Activated naive CD8-positive, alpha-beta T cell treated with anti-CD3 and anti-CD28 coated beads for 36 hours (primary cell): ENCODE measurements at regions not wholly inside any gene's neighbourhood (a gene's known extent, or its start where the extent isn't known, plus 50 kb on each side); places are given as distances from the start of the nearest gene placed in this dataset.

Experiments used
- DNase-seq: peaks from one replicate; pipeline ENCODE4 v3.0.0; 2021
- H3K27ac Mint-ChIP-seq: one replicate; pipeline ENCODE4 v1.8.0; 2022; ENCODE audit warnings: mild to moderate bottlenecking, moderate library complexity, mixed read lengths
- H3K27me3 Mint-ChIP-seq: one replicate; pipeline ENCODE4 v1.8.0; 2022; ENCODE audit warnings: mild to moderate bottlenecking, mixed read lengths
- H3K36me3 Mint-ChIP-seq: one replicate; pipeline ENCODE4 v1.8.0; 2021; ENCODE audit warnings: mild to moderate bottlenecking, mixed read lengths
- H3K4me1 Mint-ChIP-seq: one replicate; pipeline ENCODE4 v1.8.0; 2021; ENCODE audit warnings: mixed read lengths
- H3K4me3 Mint-ChIP-seq: one replicate; pipeline ENCODE4 v1.8.0; 2022; ENCODE audit warnings: mild to moderate bottlenecking, moderate library complexity, mixed read lengths
- H3K9me3 Mint-ChIP-seq: one replicate; pipeline ENCODE4 v1.8.0; 2022; ENCODE audit warnings: mixed read lengths

- H3K27ac Mint-ChIP-seq, result no peak overlapping the region
- H3K27me3 Mint-ChIP-seq, result no peaks in the 10 kb centered on the region
- no peaks in the 10 kb centered on the region for H3K36me3 Mint-ChIP-seq
- H3K4me1 Mint-ChIP-seq, result no peaks in the 10 kb centered on the region
- H3K9me3 Mint-ChIP-seq, result no peaks in the 10 kb centered on the region
- H3K4me3 Mint-ChIP-seq, result no peak overlapping the region
- DNase-seq, result no peak
Measured at GRCh38 chr5:74303578-74303977, 336.9 kb downstream of the ENC1 start.

- no peaks in the 10 kb centered on the region for H3K9me3 Mint-ChIP-seq
- H3K27me3 Mint-ChIP-seq, result no peaks in the 10 kb centered on the region
- H3K36me3 Mint-ChIP-seq, result no peaks in the 10 kb centered on the region
- no peak for DNase-seq
- H3K27ac Mint-ChIP-seq, result no peak overlapping the region
- H3K4me3 Mint-ChIP-seq, result no peak overlapping the region
- no peaks in the 10 kb centered on the region for H3K4me1 Mint-ChIP-seq
Measured at GRCh38 chr5:74301576-74301975, 339.0 kb downstream of the ENC1 start.

- Mint-ChIP-seq H3K36me3 (no peaks in the 10 kb centered on the region), H3K4me1 (no peaks in the 10 kb centered on the region), H3K27me3 (no peaks in the 10 kb centered on the region), H3K27ac (no peak overlapping the region), H3K9me3 (no peaks in the 10 kb centered on the region), H3K4me3 (no peak overlapping the region)
- DNase-seq, result no peak
Measured at GRCh38 chr5:74300808-74301389, 339.6 kb downstream of the ENC1 start.

GRCh38 chr5:74299833-74300232 lies 340.7 kb downstream of the ENC1 start:
- no peak for DNase-seq
- Mint-ChIP-seq H3K9me3 (no peaks in the 10 kb centered on the region), H3K36me3 (no peaks in the 10 kb centered on the region), H3K27me3 (no peaks in the 10 kb centered on the region), H3K4me1 (no peaks in the 10 kb centered on the region), H3K4me3 (no peak overlapping the region), H3K27ac (no peak overlapping the region)

GRCh38 chr5:74296685-74297408 lies 343.7 kb downstream of the ENC1 start:
- H3K4me3 Mint-ChIP-seq, result no peak overlapping the region
- H3K9me3 Mint-ChIP-seq, result no peaks in the 10 kb centered on the region
- H3K4me1 Mint-ChIP-seq, result no peaks in the 10 kb centered on the region
- no peak for DNase-seq
- no peak overlapping the region for H3K27ac Mint-ChIP-seq
- H3K27me3 Mint-ChIP-seq, result peaks cover 3% of the 10 kb centered on the region
- H3K36me3 Mint-ChIP-seq, result no peaks in the 10 kb centered on the region

- H3K27me3 Mint-ChIP-seq, result peaks cover 4% of the 10 kb centered on the region
- no peak overlapping the region for H3K27ac Mint-ChIP-seq
- H3K36me3 Mint-ChIP-seq, result no peaks in the 10 kb centered on the region
- no peaks in the 10 kb centered on the region for H3K9me3 Mint-ChIP-seq
- no peaks in the 10 kb centered on the region for H3K4me1 Mint-ChIP-seq
- DNase-seq, result no peak
- no peak overlapping the region for H3K4me3 Mint-ChIP-seq
Measured at GRCh38 chr5:74295676-74296075, 344.9 kb downstream of the ENC1 start.

- H3K4me3 Mint-ChIP-seq, result no peak overlapping the region
- no peaks in the 10 kb centered on the region for H3K9me3 Mint-ChIP-seq
- no peak overlapping the region for H3K27ac Mint-ChIP-seq
- DNase-seq, result no peak
- H3K27me3 Mint-ChIP-seq, result peaks cover 8% of the 10 kb centered on the region
- H3K4me1 Mint-ChIP-seq, result no peaks in the 10 kb centered on the region
- no peaks in the 10 kb centered on the region for H3K36me3 Mint-ChIP-seq
Measured at GRCh38 chr5:74295141-74295540, 345.4 kb downstream of the ENC1 start.

- DNase-seq, result no peak
- Mint-ChIP-seq H3K9me3 (no peaks in the 10 kb centered on the region), H3K36me3 (no peaks in the 10 kb centered on the region), H3K27ac (no peak overlapping the region), H3K4me1 (no peaks in the 10 kb centered on the region), H3K27me3 (peaks cover 12% of the 10 kb centered on the region), H3K4me3 (no peak overlapping the region)
Measured at GRCh38 chr5:74294231-74294705, 346.3 kb downstream of the ENC1 start.

- no peaks in the 10 kb centered on the region for H3K9me3 Mint-ChIP-seq
- H3K27me3 Mint-ChIP-seq, result peaks cover 17% of the 10 kb centered on the region
- H3K4me3 Mint-ChIP-seq, result no peak overlapping the region
- H3K4me1 Mint-ChIP-seq, result no peaks in the 10 kb centered on the region
- H3K27ac Mint-ChIP-seq, result no peak overlapping the region
- H3K36me3 Mint-ChIP-seq, result no peaks in the 10 kb centered on the region
- no peak for DNase-seq
Measured at GRCh38 chr5:74293182-74293581, 347.3 kb downstream of the ENC1 start.

GRCh38 chr5:74290634-74291241 lies 349.8 kb downstream of the ENC1 start:
- no peak overlapping the region for H3K27ac Mint-ChIP-seq
- H3K4me3 Mint-ChIP-seq, result no peak overlapping the region
- no peaks in the 10 kb centered on the region for H3K36me3 Mint-ChIP-seq
- no peaks in the 10 kb centered on the region for H3K9me3 Mint-ChIP-seq
- H3K4me1 Mint-ChIP-seq, result no peaks in the 10 kb centered on the region
- no peak for DNase-seq
- peaks cover 20% of the 10 kb centered on the region for H3K27me3 Mint-ChIP-seq

GRCh38 chr5:74289691-74290090 lies 350.8 kb downstream of the ENC1 start:
- Mint-ChIP-seq H3K4me3 (no peak overlapping the region), H3K36me3 (no peaks in the 10 kb centered on the region), H3K27ac (no peak overlapping the region), H3K9me3 (no peaks in the 10 kb centered on the region), H3K4me1 (no peaks in the 10 kb centered on the region), H3K27me3 (peaks cover 26% of the 10 kb centered on the region)
- DNase-seq, result no peak

GRCh38 chr5:74289238-74289637 lies 351.3 kb downstream of the ENC1 start:
- Mint-ChIP-seq H3K4me3 (no peak overlapping the region), H3K4me1 (no peaks in the 10 kb centered on the region), H3K27me3 (peaks cover 29% of the 10 kb centered on the region), H3K36me3 (no peaks in the 10 kb centered on the region), H3K27ac (no peak overlapping the region), H3K9me3 (no peaks in the 10 kb centered on the region)
- DNase-seq, result no peak

GRCh38 chr5:74288448-74289108 lies 351.9 kb downstream of the ENC1 start:
- DNase-seq, result no peak
- H3K4me1 Mint-ChIP-seq, result no peaks in the 10 kb centered on the region
- no peak overlapping the region for H3K4me3 Mint-ChIP-seq
- no peaks in the 10 kb centered on the region for H3K9me3 Mint-ChIP-seq
- peaks cover 33% of the 10 kb centered on the region for H3K27me3 Mint-ChIP-seq
- H3K36me3 Mint-ChIP-seq, result no peaks in the 10 kb centered on the region
- H3K27ac Mint-ChIP-seq, result no peak overlapping the region

- Mint-ChIP-seq H3K4me1 (no peaks in the 10 kb centered on the region), H3K9me3 (no peaks in the 10 kb centered on the region), H3K4me3 (no peak overlapping the region), H3K36me3 (no peaks in the 10 kb centered on the region), H3K27me3 (peaks cover 33% of the 10 kb centered on the region), H3K27ac (no peak overlapping the region)
- no peak for DNase-seq
Measured at GRCh38 chr5:74288038-74288437, 352.5 kb downstream of the ENC1 start.
